Right lobe of liver (tissue), 4 donors: ENCODE measurements at regions not wholly inside any gene's neighbourhood (a gene's known extent, or its start where the extent isn't known, plus 50 kb on each side); places are given as distances from the start of the nearest gene placed in this dataset.

Source experiments
- POLR2A ChIP-seq: fragments of 450-650 bp; IDR thresholded peaks from one replicate; pipeline ENCODE4 v1.6.1; 2017; ENCODE audit warnings: antibody characterized with exemption, mild to moderate bottlenecking
- TF ChIP-seq, protein P1 (sequence below), 4 donors: fragments of 200-600 bp in 3 of 4; fragments of 450-650 bp in 1 of 4; IDR thresholded peaks; one replicate each; pipeline versions ENCODE4 v1.5.1 to v1.8.0; 2016 to 2022; ENCODE audit warnings: antibody characterized with exemption in 4 of 4, mild to moderate bottlenecking in 2 of 4
- donor health status: DM: no; HTN: no; CAD: no.
- donor health status: DM: no; HTN: no; CAD: no.
- donor health status: DM: no; HTN: yes; CAD: no.

DNA sequence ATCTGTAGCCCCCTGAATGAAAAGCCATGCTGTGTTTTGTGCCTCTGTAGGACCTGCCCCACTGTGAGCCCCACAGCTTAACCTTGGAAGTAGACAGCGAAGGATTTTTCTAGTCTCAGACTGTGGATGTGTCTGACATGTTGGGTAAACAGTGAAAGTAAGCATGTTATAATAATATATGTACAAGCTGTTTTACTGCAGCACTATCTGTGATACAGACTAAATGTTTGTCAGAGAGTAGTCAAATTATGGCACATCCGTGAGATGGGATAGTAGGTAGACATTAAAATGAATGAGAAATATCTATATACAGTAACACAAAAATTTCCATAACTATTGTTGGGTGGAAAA, 381.2 kb upstream of the NR3C2 start:
- TF ChIP-seq, protein P1, sequence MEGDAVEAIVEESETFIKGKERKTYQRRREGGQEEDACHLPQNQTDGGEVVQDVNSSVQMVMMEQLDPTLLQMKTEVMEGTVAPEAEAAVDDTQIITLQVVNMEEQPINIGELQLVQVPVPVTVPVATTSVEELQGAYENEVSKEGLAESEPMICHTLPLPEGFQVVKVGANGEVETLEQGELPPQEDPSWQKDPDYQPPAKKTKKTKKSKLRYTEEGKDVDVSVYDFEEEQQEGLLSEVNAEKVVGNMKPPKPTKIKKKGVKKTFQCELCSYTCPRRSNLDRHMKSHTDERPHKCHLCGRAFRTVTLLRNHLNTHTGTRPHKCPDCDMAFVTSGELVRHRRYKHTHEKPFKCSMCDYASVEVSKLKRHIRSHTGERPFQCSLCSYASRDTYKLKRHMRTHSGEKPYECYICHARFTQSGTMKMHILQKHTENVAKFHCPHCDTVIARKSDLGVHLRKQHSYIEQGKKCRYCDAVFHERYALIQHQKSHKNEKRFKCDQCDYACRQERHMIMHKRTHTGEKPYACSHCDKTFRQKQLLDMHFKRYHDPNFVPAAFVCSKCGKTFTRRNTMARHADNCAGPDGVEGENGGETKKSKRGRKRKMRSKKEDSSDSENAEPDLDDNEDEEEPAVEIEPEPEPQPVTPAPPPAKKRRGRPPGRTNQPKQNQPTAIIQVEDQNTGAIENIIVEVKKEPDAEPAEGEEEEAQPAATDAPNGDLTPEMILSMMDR (IDR thresholded peaks at IDR 0.05), result no peak
- no peak for TF ChIP-seq POLR2A
